Lower lobe of right lung (tissue), 2 donors: ENCODE measurements at regions not wholly inside any gene's neighbourhood (a gene's known extent, or its start where the extent isn't known, plus 50 kb on each side); places are given as distances from the start of the nearest gene placed in this dataset.

Experiments used
- ATAC-seq, 2 donors: fragments of 200-7000 bp; cut with Tn5 transposase; one replicate each; pipeline ENCODE4 v1.9.1; 2020 to 2022; ENCODE audit warnings: mild to moderate bottlenecking in 2 of 2, moderate library complexity in 2 of 2
- DNase-seq: peaks from one replicate; pipeline ENCODE4 v3.0.0-alpha.2; 2020
- H3K27ac ChIP-seq: fragments of 200-600 bp; one replicate; pipeline ENCODE4 v1.8.0; 2022
- H3K27me3 ChIP-seq: fragments of 200-600 bp; one replicate; pipeline ENCODE4 v1.8.0; 2022; ENCODE audit warnings: low read depth
- H3K36me3 ChIP-seq: fragments of 200-600 bp; one replicate; pipeline ENCODE4 v1.8.0; 2022; ENCODE audit warnings: mild to moderate bottlenecking
- H3K4me1 ChIP-seq: fragments of 200-600 bp; one replicate; pipeline ENCODE4 v1.8.0; 2022
- H3K4me3 ChIP-seq: fragments of 200-600 bp; one replicate; pipeline ENCODE4 v1.8.0; 2022; ENCODE audit warnings: mild to moderate bottlenecking
- H3K9me3 ChIP-seq: fragments of 200-600 bp; one replicate; pipeline ENCODE4 v1.8.0; 2022
- CTCF ChIP-seq: fragments of 200-600 bp; IDR thresholded peaks from one replicate; pipeline ENCODE4 v1.8.0; 2022; ENCODE audit warnings: antibody characterized with exemption, mild to moderate bottlenecking
- intact Hi-C: fragments of 100-400 bp; cut with DNase I; formaldehyde crosslinking; loops from one replicate; pipeline ENCODE4 v1.11.0; 2022
- donor health status: DM: no; HTN: yes; CAD: no; lungs with severe emphysema.

GRCh38 chr9:91045041-91045440 lies 243.4 kb downstream of the SYK start:
- Histone ChIP-seq H3K27me3 (no peaks in the 10 kb centered on the region), H3K4me3 (no peak overlapping the region), H3K36me3 (no peaks in the 10 kb centered on the region), H3K4me1 (no peaks in the 10 kb centered on the region), H3K9me3 (no peaks in the 10 kb centered on the region), H3K27ac (peak overlapping the region; percentile 15)
- intact Hi-C loops = no loop called here
- peak; percentile 88 to 93 for ATAC-seq
- TF ChIP-seq CTCF = no peak
- no peak for DNase-seq

- no peak for ATAC-seq
- no peaks in the 10 kb centered on the region for H3K27me3 ChIP-seq
- no peaks in the 10 kb centered on the region for H3K36me3 ChIP-seq
- H3K27ac ChIP-seq = no peak overlapping the region
- no peaks in the 10 kb centered on the region for H3K9me3 ChIP-seq
- H3K4me1 ChIP-seq = no peaks in the 10 kb centered on the region
- H3K4me3 ChIP-seq = no peak overlapping the region
- no peak for DNase-seq
- intact Hi-C loops = no loop called here
- TF ChIP-seq CTCF = no peak
These were observed 245.9 kb downstream of the SYK start for GRCh38 chr9:91047529-91047928.

- no peaks in the 10 kb centered on the region for H3K27me3 ChIP-seq
- H3K4me1 ChIP-seq = no peaks in the 10 kb centered on the region
- H3K36me3 ChIP-seq = no peaks in the 10 kb centered on the region
- no peak for TF ChIP-seq CTCF
- H3K27ac ChIP-seq = no peak overlapping the region
- no peak for ATAC-seq
- intact Hi-C loops = no loop called here
- no peaks in the 10 kb centered on the region for H3K9me3 ChIP-seq
- no peak for DNase-seq
- H3K4me3 ChIP-seq = no peak overlapping the region
These were observed 246.5 kb downstream of the SYK start for GRCh38 chr9:91047993-91048607.

- Histone ChIP-seq H3K4me1 (no peaks in the 10 kb centered on the region), H3K4me3 (no peak overlapping the region), H3K27ac (no peak overlapping the region), H3K9me3 (no peaks in the 10 kb centered on the region), H3K36me3 (no peaks in the 10 kb centered on the region), H3K27me3 (no peaks in the 10 kb centered on the region)
- DNase-seq (no peak), ATAC-seq (no peak)
- intact Hi-C loops = no loop called here
- TF ChIP-seq CTCF = no peak
These were observed 247.1 kb downstream of the SYK start for GRCh38 chr9:91048749-91049148.

GRCh38 chr9:91053824-91054223 lies 252.2 kb downstream of the SYK start:
- no peaks in the 10 kb centered on the region for H3K27me3 ChIP-seq
- no peaks in the 10 kb centered on the region for H3K4me1 ChIP-seq
- H3K9me3 ChIP-seq = no peaks in the 10 kb centered on the region
- intact Hi-C loops = no loop called here
- TF ChIP-seq CTCF = no peak
- ATAC-seq (no peak), DNase-seq (no peak)
- H3K36me3 ChIP-seq = no peaks in the 10 kb centered on the region
- H3K4me3 ChIP-seq = no peak overlapping the region
- no peak overlapping the region for H3K27ac ChIP-seq

- Histone ChIP-seq H3K36me3 (no peaks in the 10 kb centered on the region), H3K4me1 (peaks cover 20% of the 10 kb centered on the region), H3K4me3 (no peak overlapping the region), H3K9me3 (no peaks in the 10 kb centered on the region), H3K27ac (no peak overlapping the region), H3K27me3 (no peaks in the 10 kb centered on the region)
- ATAC-seq (no peak), DNase-seq (no peak)
- intact Hi-C loops = no loop called here
- no peak for TF ChIP-seq CTCF
These were observed 254.2 kb downstream of the SYK start for GRCh38 chr9:91055845-91056244.
